ENCODE measurements at regions not wholly inside any gene's neighbourhood (a gene's known extent, or its start where the extent isn't known, plus 50 kb on each side); places are given as distances from the start of the nearest gene placed in this dataset.

GRCh38 chr20:39516964-39517363 is 554.8 kb downstream of the DHX35 start:
- H3K4me1 ChIP-seq (ENCODE audit: control insufficient read depth, insufficient read depth, low read length): no peaks in the 10 kb centered on the region
- no peaks in the 10 kb centered on the region for H3K36me3 ChIP-seq (ENCODE audit: control insufficient read depth, insufficient read depth, low read length)
- H3K9ac ChIP-seq (ENCODE audit: low read length): no peak overlapping the region
- no peaks in the 10 kb centered on the region for H3K27me3 ChIP-seq (ENCODE audit: control insufficient read depth, insufficient read depth, low read length)
- H3K4me3 ChIP-seq (ENCODE audit: low read length): no peak overlapping the region
- no peak overlapping the region for H3K27ac ChIP-seq (ENCODE audit: low read depth, low read length)

- H3K9ac ChIP-seq (ENCODE audit: low read length): no peak overlapping the region
- no peak overlapping the region for H3K27ac ChIP-seq (ENCODE audit: low read depth, low read length)
- H3K27me3 ChIP-seq (ENCODE audit: control insufficient read depth, insufficient read depth, low read length): no peaks in the 10 kb centered on the region
- H3K4me3 ChIP-seq (ENCODE audit: low read length): no peak overlapping the region
- H3K36me3 ChIP-seq (ENCODE audit: control insufficient read depth, insufficient read depth, low read length): no peaks in the 10 kb centered on the region
- H3K4me1 ChIP-seq (ENCODE audit: control insufficient read depth, insufficient read depth, low read length): no peaks in the 10 kb centered on the region
These were observed 542.6 kb downstream of the DHX35 start for GRCh38 chr20:39504710-39505094.

GRCh38 chr20:39503902-39504709 is 542.0 kb downstream of the DHX35 start:
- Histone ChIP-seq H3K27ac (ENCODE audit: low read depth, low read length) (no peak overlapping the region), H3K4me3 (ENCODE audit: low read length) (no peak overlapping the region), H3K9ac (ENCODE audit: low read length) (no peak overlapping the region), H3K4me1 (ENCODE audit: control insufficient read depth, insufficient read depth, low read length) (no peaks in the 10 kb centered on the region), H3K27me3 (ENCODE audit: control insufficient read depth, insufficient read depth, low read length) (no peaks in the 10 kb centered on the region), H3K36me3 (ENCODE audit: control insufficient read depth, insufficient read depth, low read length) (no peaks in the 10 kb centered on the region)

GRCh38 chr20:39492223-39492797 is 530.2 kb downstream of the DHX35 start:
- Histone ChIP-seq H3K4me1 (ENCODE audit: control insufficient read depth, insufficient read depth, low read length) (no peaks in the 10 kb centered on the region), H3K27ac (ENCODE audit: low read depth, low read length) (no peak overlapping the region), H3K4me3 (ENCODE audit: low read length) (no peak overlapping the region), H3K9ac (ENCODE audit: low read length) (no peak overlapping the region), H3K27me3 (ENCODE audit: control insufficient read depth, insufficient read depth, low read length) (no peaks in the 10 kb centered on the region), H3K36me3 (ENCODE audit: control insufficient read depth, insufficient read depth, low read length) (no peaks in the 10 kb centered on the region)

GRCh38 chr20:39491711-39492110 is 529.6 kb downstream of the DHX35 start:
- no peak overlapping the region for H3K9ac ChIP-seq (ENCODE audit: low read length)
- no peak overlapping the region for H3K4me3 ChIP-seq (ENCODE audit: low read length)
- no peak overlapping the region for H3K27ac ChIP-seq (ENCODE audit: low read depth, low read length)
- H3K4me1 ChIP-seq (ENCODE audit: control insufficient read depth, insufficient read depth, low read length): no peaks in the 10 kb centered on the region
- no peaks in the 10 kb centered on the region for H3K27me3 ChIP-seq (ENCODE audit: control insufficient read depth, insufficient read depth, low read length)
- no peaks in the 10 kb centered on the region for H3K36me3 ChIP-seq (ENCODE audit: control insufficient read depth, insufficient read depth, low read length)

- Histone ChIP-seq H3K4me1 (ENCODE audit: control insufficient read depth, insufficient read depth, low read length) (no peaks in the 10 kb centered on the region), H3K27ac (ENCODE audit: low read depth, low read length) (no peak overlapping the region), H3K9ac (ENCODE audit: low read length) (no peak overlapping the region), H3K36me3 (ENCODE audit: control insufficient read depth, insufficient read depth, low read length) (no peaks in the 10 kb centered on the region), H3K4me3 (ENCODE audit: low read length) (no peak overlapping the region), H3K27me3 (ENCODE audit: control insufficient read depth, insufficient read depth, low read length) (no peaks in the 10 kb centered on the region)
These were observed 527.9 kb downstream of the DHX35 start for GRCh38 chr20:39489986-39490560.

GRCh38 chr20:39480276-39481043 is 518.3 kb downstream of the DHX35 start:
- no peak overlapping the region for H3K4me3 ChIP-seq (ENCODE audit: low read length)
- H3K27me3 ChIP-seq (ENCODE audit: control insufficient read depth, insufficient read depth, low read length): no peaks in the 10 kb centered on the region
- no peak overlapping the region for H3K27ac ChIP-seq (ENCODE audit: low read depth, low read length)
- no peaks in the 10 kb centered on the region for H3K4me1 ChIP-seq (ENCODE audit: control insufficient read depth, insufficient read depth, low read length)
- no peak overlapping the region for H3K9ac ChIP-seq (ENCODE audit: low read length)
- H3K36me3 ChIP-seq (ENCODE audit: control insufficient read depth, insufficient read depth, low read length): no peaks in the 10 kb centered on the region

- no peak overlapping the region for H3K4me3 ChIP-seq (ENCODE audit: low read length)
- H3K27ac ChIP-seq (ENCODE audit: low read depth, low read length): no peak overlapping the region
- H3K36me3 ChIP-seq (ENCODE audit: control insufficient read depth, insufficient read depth, low read length): no peaks in the 10 kb centered on the region
- no peak overlapping the region for H3K9ac ChIP-seq (ENCODE audit: low read length)
- H3K27me3 ChIP-seq (ENCODE audit: control insufficient read depth, insufficient read depth, low read length): no peaks in the 10 kb centered on the region
- H3K4me1 ChIP-seq (ENCODE audit: control insufficient read depth, insufficient read depth, low read length): no peaks in the 10 kb centered on the region
These were observed 517.2 kb downstream of the DHX35 start for GRCh38 chr20:39479196-39479810.

GRCh38 chr20:39474879-39475278 is 512.7 kb downstream of the DHX35 start:
- no peaks in the 10 kb centered on the region for H3K4me1 ChIP-seq (ENCODE audit: control insufficient read depth, insufficient read depth, low read length)
- no peaks in the 10 kb centered on the region for H3K36me3 ChIP-seq (ENCODE audit: control insufficient read depth, insufficient read depth, low read length)
- H3K27ac ChIP-seq (ENCODE audit: low read depth, low read length): no peak overlapping the region
- H3K4me3 ChIP-seq (ENCODE audit: low read length): no peak overlapping the region
- no peak overlapping the region for H3K9ac ChIP-seq (ENCODE audit: low read length)
- H3K27me3 ChIP-seq (ENCODE audit: control insufficient read depth, insufficient read depth, low read length): no peaks in the 10 kb centered on the region

GRCh38 chr20:39473536-39473935 is 511.4 kb downstream of the DHX35 start:
- Histone ChIP-seq H3K4me1 (ENCODE audit: control insufficient read depth, insufficient read depth, low read length) (no peaks in the 10 kb centered on the region), H3K27ac (ENCODE audit: low read depth, low read length) (no peak overlapping the region), H3K36me3 (ENCODE audit: control insufficient read depth, insufficient read depth, low read length) (no peaks in the 10 kb centered on the region), H3K27me3 (ENCODE audit: control insufficient read depth, insufficient read depth, low read length) (no peaks in the 10 kb centered on the region), H3K4me3 (ENCODE audit: low read length) (no peak overlapping the region), H3K9ac (ENCODE audit: low read length) (no peak overlapping the region)

GRCh38 chr20:39468703-39469102 is 506.6 kb downstream of the DHX35 start:
- Histone ChIP-seq H3K27me3 (ENCODE audit: control insufficient read depth, insufficient read depth, low read length) (no peaks in the 10 kb centered on the region), H3K4me1 (ENCODE audit: control insufficient read depth, insufficient read depth, low read length) (no peaks in the 10 kb centered on the region), H3K27ac (ENCODE audit: low read depth, low read length) (no peak overlapping the region), H3K4me3 (ENCODE audit: low read length) (no peak overlapping the region), H3K9ac (ENCODE audit: low read length) (no peak overlapping the region), H3K36me3 (ENCODE audit: control insufficient read depth, insufficient read depth, low read length) (no peaks in the 10 kb centered on the region)

GRCh38 chr20:39464238-39464637 is 502.1 kb downstream of the DHX35 start:
- Histone ChIP-seq H3K9ac (ENCODE audit: low read length) (no peak overlapping the region), H3K4me1 (ENCODE audit: control insufficient read depth, insufficient read depth, low read length) (no peaks in the 10 kb centered on the region), H3K27me3 (ENCODE audit: control insufficient read depth, insufficient read depth, low read length) (no peaks in the 10 kb centered on the region), H3K36me3 (ENCODE audit: control insufficient read depth, insufficient read depth, low read length) (no peaks in the 10 kb centered on the region), H3K27ac (ENCODE audit: low read depth, low read length) (no peak overlapping the region), H3K4me3 (ENCODE audit: low read length) (no peak overlapping the region)

Measured in rectal smooth muscle tissue (tissue), 1 donor.